Transverse colon (tissue), 3 donors: ENCODE measurements at regions not wholly inside any gene's neighbourhood (a gene's known extent, or its start where the extent isn't known, plus 50 kb on each side); places are given as distances from the start of the nearest gene placed in this dataset.

ENCODE experiments used
- CTCF ChIP-seq, 5 experiments: fragments of 200-600 bp in 3 of 5; fragments of 450-650 bp in 2 of 5; sonication (generic) in 3 of 5; IDR thresholded peaks; 1 replicate in 2 of 5; 2 replicates in 3 of 5; pipeline ENCODE4 v1.5.1; 2016 to 2017; ENCODE audit warnings: antibody characterized with exemption in 5 of 5, inconsistent platforms in 3 of 5, mild to moderate bottlenecking in 2 of 5, moderate library complexity in 1 of 5
- POLR2A ChIP-seq: fragments of 450-650 bp; IDR thresholded peaks from one replicate; pipeline ENCODE4 v1.6.1; 2016; ENCODE audit warnings: antibody characterized with exemption, mild to moderate bottlenecking, moderate library complexity

- no peak for TF ChIP-seq CTCF (IDR thresholded peaks at IDR 0.05)
- TF ChIP-seq POLR2A = no peak
These were observed 109.7 kb upstream of the ROPN1 start for GRCh38 chr3:124101643-124102042.
